Stimulated activated CD4-positive, alpha-beta T cell treated with anti-CD3 and anti-CD28 coated beads, TNF-alpha, amount 100 ng/mL, for 48 hours (primary cell): ENCODE measurements at regions not wholly inside any gene's neighbourhood (a gene's known extent, or its start where the extent isn't known, plus 50 kb on each side); places are given as distances from the start of the nearest gene placed in this dataset.

Experiments
- DNase-seq, 3 donors: peaks; one replicate each; pipeline ENCODE4 v3.0.0-alpha.2; 2020; ENCODE audit warnings: low read depth in 3 of 3

GRCh38 chr9:79140751-79141150 lies 431.0 kb upstream of the TLE4 start:
- DNase-seq = no peak

- DNase-seq = no peak
These were observed 428.6 kb upstream of the TLE4 start for GRCh38 chr9:79143211-79143610.

- DNase-seq = no peak
These were observed 426.3 kb upstream of the TLE4 start for GRCh38 chr9:79145442-79145841.

GRCh38 chr9:79149585-79149984 lies 422.2 kb upstream of the TLE4 start:
- no peak for DNase-seq

GRCh38 chr9:79151791-79152190 lies 420.0 kb upstream of the TLE4 start:
- DNase-seq = no peak

GRCh38 chr9:79152306-79152705 lies 419.5 kb upstream of the TLE4 start:
- DNase-seq = no peak

GRCh38 chr9:79154806-79155205 lies 417.0 kb upstream of the TLE4 start:
- DNase-seq = no peak

GRCh38 chr9:79155308-79155707 lies 416.5 kb upstream of the TLE4 start:
- DNase-seq = no peak

- no peak for DNase-seq
These were observed 408.2 kb upstream of the TLE4 start for GRCh38 chr9:79163544-79163943.

- DNase-seq = no peak
These were observed 407.4 kb upstream of the TLE4 start for GRCh38 chr9:79164406-79164805.

GRCh38 chr9:79165020-79165780 lies 406.6 kb upstream of the TLE4 start:
- DNase-seq = no peak

GRCh38 chr9:79166005-79166404 lies 405.8 kb upstream of the TLE4 start:
- no peak for DNase-seq

- no peak for DNase-seq
These were observed 401.1 kb upstream of the TLE4 start for GRCh38 chr9:79170643-79171042.

GRCh38 chr9:79173932-79174331 lies 397.8 kb upstream of the TLE4 start:
- no peak for DNase-seq

GRCh38 chr9:79176014-79176697 lies 395.6 kb upstream of the TLE4 start:
- DNase-seq = no peak

GRCh38 chr9:79184831-79185230 lies 386.9 kb upstream of the TLE4 start:
- DNase-seq = no peak

- DNase-seq = no peak
These were observed 385.9 kb upstream of the TLE4 start for GRCh38 chr9:79185866-79186265.

GRCh38 chr9:79189511-79189924 lies 382.2 kb upstream of the TLE4 start:
- DNase-seq = no peak

GRCh38 chr9:79193001-79193400 lies 378.8 kb upstream of the TLE4 start:
- no peak for DNase-seq

- no peak for DNase-seq
These were observed 378.1 kb upstream of the TLE4 start for GRCh38 chr9:79193501-79194223.

GRCh38 chr9:79195879-79196278 lies 375.9 kb upstream of the TLE4 start:
- no peak for DNase-seq

GRCh38 chr9:79196606-79197005 lies 375.2 kb upstream of the TLE4 start:
- no peak for DNase-seq

GRCh38 chr9:79200336-79200735 lies 371.4 kb upstream of the TLE4 start:
- DNase-seq = no peak
